22Rv1 (cell line): ENCODE measurements at regions not wholly inside any gene's neighbourhood (a gene's known extent, or its start where the extent isn't known, plus 50 kb on each side); places are given as distances from the start of the nearest gene placed in this dataset.

Source experiments
- CTCF ChIP-seq: fragments of 450-650 bp; IDR thresholded peaks from 2 replicates; pipeline ENCODE4 v1.5.1; 2017; ENCODE audit warnings: mild to moderate bottlenecking
- ZFX ChIP-seq: fragments of 450-650 bp; IDR thresholded peaks from 2 replicates; pipeline ENCODE4 v1.6.1; 2017; ENCODE audit warnings: antibody characterized with exemption, borderline replicate concordance

- TF ChIP-seq CTCF: no peak
- no peak for TF ChIP-seq ZFX
Measured at GRCh38 chr12:83465632-83466031, 778.9 kb downstream of the TMTC2 start.
